WTC11 (cell line): ENCODE measurements at regions not wholly inside any gene's neighbourhood (a gene's known extent, or its start where the extent isn't known, plus 50 kb on each side); places are given as distances from the start of the nearest gene placed in this dataset.

Source experiments
- ATF1 ChIP-seq: sonication (generic); formaldehyde crosslinking; IDR thresholded peaks from 2 replicates; pipeline ENCODE4 v1.8.1; 2023; ENCODE audit warnings: mild to moderate bottlenecking, moderate library complexity, missing genetic modification reagents
- ETV6 ChIP-seq: sonication (generic); formaldehyde crosslinking; IDR thresholded peaks from 2 replicates; pipeline ENCODE4 v1.8.1; 2022; ENCODE audit warnings: mild to moderate bottlenecking, missing genetic modification reagents
- FOXP1 ChIP-seq: sonication (generic); formaldehyde crosslinking; IDR thresholded peaks from 2 replicates; pipeline ENCODE4 v1.8.0; 2022; ENCODE audit warnings: missing genetic modification reagents, mild to moderate bottlenecking, moderate library complexity, borderline replicate concordance
- ZNF121 ChIP-seq: sonication (generic); formaldehyde crosslinking; IDR thresholded peaks from 2 replicates; pipeline ENCODE4 v1.8.0; 2023; ENCODE audit warnings: missing genetic modification reagents
- ZNF219 ChIP-seq: sonication (generic); formaldehyde crosslinking; IDR thresholded peaks from 2 replicates; pipeline ENCODE4 v1.8.0; 2023; ENCODE audit warnings: missing genetic modification reagents, mild to moderate bottlenecking, borderline replicate concordance
- ZNF263 ChIP-seq: sonication (generic); formaldehyde crosslinking; IDR thresholded peaks from 2 replicates; pipeline ENCODE4 v1.8.1; 2022; ENCODE audit warnings: low read depth, mild to moderate bottlenecking, moderate library complexity, missing genetic modification reagents
- TF ChIP-seq, protein P1 (sequence below): fragments of 200-600 bp; IDR thresholded peaks from 2 replicates; pipeline ENCODE4 v1.8.0; 2022; ENCODE audit warnings: antibody characterized with exemption
- TF ChIP-seq, protein P2 (sequence below): sonication (generic); formaldehyde crosslinking; IDR thresholded peaks from 2 replicates; pipeline ENCODE4 v1.8.1; 2022; ENCODE audit warnings: missing genetic modification reagents, borderline replicate concordance
- TF ChIP-seq, protein P3 (sequence below): sonication (generic); formaldehyde crosslinking; IDR thresholded peaks from 2 replicates; pipeline ENCODE4 v1.8.0; 2022; ENCODE audit warnings: mild to moderate bottlenecking, missing genetic modification reagents
- TF ChIP-seq, protein P4 (sequence below): sonication (generic); formaldehyde crosslinking; IDR thresholded peaks from 2 replicates; pipeline ENCODE4 v1.8.0; 2022; ENCODE audit warnings: mild to moderate bottlenecking, missing genetic modification reagents

DNA sequence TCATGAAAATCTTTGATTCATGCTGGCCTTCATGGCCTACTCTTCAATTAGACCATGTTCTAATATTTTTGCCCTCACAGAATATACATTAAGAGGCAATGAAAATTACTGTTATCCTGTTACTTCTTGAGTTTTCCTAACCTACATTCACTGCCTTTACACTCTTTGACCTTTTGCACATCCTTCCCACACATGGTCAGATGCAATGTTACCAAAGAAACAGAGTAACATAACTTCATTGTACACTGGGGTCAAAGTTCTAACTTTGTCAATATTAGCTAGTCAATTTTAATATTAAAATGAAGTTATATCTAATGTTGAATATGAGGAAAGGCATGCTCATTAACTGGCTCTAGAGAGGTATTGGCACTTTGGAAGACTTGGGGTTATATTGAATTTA, 284.8 kb downstream of the TEX13C start:
- TF ChIP-seq ZNF219 (CRISPR knock-in tag) (no peak), ETV6 (CRISPR knock-in tag) (no peak), ZNF263 (CRISPR knock-in tag) (no peak), FOXP1 (no peak), ATF1 (CRISPR knock-in tag) (no peak), ZNF121 (CRISPR knock-in tag) (no peak)
- TF ChIP-seq, protein P1, sequence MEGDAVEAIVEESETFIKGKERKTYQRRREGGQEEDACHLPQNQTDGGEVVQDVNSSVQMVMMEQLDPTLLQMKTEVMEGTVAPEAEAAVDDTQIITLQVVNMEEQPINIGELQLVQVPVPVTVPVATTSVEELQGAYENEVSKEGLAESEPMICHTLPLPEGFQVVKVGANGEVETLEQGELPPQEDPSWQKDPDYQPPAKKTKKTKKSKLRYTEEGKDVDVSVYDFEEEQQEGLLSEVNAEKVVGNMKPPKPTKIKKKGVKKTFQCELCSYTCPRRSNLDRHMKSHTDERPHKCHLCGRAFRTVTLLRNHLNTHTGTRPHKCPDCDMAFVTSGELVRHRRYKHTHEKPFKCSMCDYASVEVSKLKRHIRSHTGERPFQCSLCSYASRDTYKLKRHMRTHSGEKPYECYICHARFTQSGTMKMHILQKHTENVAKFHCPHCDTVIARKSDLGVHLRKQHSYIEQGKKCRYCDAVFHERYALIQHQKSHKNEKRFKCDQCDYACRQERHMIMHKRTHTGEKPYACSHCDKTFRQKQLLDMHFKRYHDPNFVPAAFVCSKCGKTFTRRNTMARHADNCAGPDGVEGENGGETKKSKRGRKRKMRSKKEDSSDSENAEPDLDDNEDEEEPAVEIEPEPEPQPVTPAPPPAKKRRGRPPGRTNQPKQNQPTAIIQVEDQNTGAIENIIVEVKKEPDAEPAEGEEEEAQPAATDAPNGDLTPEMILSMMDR = no peak
- TF ChIP-seq, protein P2, sequence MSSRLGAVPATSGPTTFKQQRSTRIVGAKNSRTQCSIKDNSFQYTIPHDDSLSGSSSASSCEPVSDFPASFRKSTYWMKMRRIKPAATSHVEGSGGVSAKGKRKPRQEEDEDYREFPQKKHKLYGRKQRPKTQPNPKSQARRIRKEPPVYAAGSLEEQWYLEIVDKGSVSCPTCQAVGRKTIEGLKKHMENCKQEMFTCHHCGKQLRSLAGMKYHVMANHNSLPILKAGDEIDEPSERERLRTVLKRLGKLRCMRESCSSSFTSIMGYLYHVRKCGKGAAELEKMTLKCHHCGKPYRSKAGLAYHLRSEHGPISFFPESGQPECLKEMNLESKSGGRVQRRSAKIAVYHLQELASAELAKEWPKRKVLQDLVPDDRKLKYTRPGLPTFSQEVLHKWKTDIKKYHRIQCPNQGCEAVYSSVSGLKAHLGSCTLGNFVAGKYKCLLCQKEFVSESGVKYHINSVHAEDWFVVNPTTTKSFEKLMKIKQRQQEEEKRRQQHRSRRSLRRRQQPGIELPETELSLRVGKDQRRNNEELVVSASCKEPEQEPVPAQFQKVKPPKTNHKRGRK (CRISPR knock-in tag) = no peak
- TF ChIP-seq, protein P3, sequence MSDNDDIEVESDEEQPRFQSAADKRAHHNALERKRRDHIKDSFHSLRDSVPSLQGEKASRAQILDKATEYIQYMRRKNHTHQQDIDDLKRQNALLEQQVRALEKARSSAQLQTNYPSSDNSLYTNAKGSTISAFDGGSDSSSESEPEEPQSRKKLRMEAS (CRISPR knock-in tag) = no peak
- TF ChIP-seq, protein P4, sequence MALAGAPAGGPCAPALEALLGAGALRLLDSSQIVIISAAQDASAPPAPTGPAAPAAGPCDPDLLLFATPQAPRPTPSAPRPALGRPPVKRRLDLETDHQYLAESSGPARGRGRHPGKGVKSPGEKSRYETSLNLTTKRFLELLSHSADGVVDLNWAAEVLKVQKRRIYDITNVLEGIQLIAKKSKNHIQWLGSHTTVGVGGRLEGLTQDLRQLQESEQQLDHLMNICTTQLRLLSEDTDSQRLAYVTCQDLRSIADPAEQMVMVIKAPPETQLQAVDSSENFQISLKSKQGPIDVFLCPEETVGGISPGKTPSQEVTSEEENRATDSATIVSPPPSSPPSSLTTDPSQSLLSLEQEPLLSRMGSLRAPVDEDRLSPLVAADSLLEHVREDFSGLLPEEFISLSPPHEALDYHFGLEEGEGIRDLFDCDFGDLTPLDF (CRISPR knock-in tag) = no peak
